Testis (tissue), 2 donors: ENCODE measurements at regions not wholly inside any gene's neighbourhood (a gene's known extent, or its start where the extent isn't known, plus 50 kb on each side); places are given as distances from the start of the nearest gene placed in this dataset.

ENCODE experiments used
- POLR2A ChIP-seq: fragments of 450-650 bp; IDR thresholded peaks from one replicate; pipeline ENCODE4 v1.6.1; 2017; ENCODE audit warnings: antibody characterized with exemption, mild to moderate bottlenecking, moderate library complexity
- TF ChIP-seq, protein P1 (sequence below), 3 experiments: fragments of 450-650 bp in 2 of 3; fragments of 200-600 bp in 1 of 3; sonication (generic) in 1 of 3; IDR thresholded peaks; one replicate each; pipeline ENCODE4 v1.5.1; 2016 to 2019; ENCODE audit warnings: antibody characterized with exemption in 3 of 3, mild to moderate bottlenecking in 2 of 3, moderate library complexity in 1 of 3

DNA sequence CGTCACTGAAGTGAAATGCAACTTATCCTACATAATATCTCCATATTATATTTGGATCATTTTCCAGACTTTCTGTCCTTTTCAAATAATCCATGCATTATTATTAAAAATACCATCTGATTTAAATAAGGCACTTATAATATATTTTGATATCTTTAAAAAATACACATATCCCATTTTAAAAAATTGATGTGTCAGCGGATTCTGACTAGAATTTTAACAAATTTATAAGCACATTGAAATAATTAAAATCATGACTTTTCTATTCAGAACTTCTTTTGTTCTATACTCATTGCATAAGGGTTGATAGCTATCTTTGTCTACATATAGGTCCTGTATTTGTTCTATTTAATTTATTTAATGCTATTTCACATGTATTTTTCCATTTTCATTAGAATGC is 199.0 kb upstream of the DSEL start:
- TF ChIP-seq, protein P1, sequence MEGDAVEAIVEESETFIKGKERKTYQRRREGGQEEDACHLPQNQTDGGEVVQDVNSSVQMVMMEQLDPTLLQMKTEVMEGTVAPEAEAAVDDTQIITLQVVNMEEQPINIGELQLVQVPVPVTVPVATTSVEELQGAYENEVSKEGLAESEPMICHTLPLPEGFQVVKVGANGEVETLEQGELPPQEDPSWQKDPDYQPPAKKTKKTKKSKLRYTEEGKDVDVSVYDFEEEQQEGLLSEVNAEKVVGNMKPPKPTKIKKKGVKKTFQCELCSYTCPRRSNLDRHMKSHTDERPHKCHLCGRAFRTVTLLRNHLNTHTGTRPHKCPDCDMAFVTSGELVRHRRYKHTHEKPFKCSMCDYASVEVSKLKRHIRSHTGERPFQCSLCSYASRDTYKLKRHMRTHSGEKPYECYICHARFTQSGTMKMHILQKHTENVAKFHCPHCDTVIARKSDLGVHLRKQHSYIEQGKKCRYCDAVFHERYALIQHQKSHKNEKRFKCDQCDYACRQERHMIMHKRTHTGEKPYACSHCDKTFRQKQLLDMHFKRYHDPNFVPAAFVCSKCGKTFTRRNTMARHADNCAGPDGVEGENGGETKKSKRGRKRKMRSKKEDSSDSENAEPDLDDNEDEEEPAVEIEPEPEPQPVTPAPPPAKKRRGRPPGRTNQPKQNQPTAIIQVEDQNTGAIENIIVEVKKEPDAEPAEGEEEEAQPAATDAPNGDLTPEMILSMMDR (IDR thresholded peaks at IDR 0.05), result no peak
- no peak for TF ChIP-seq POLR2A
